ENCODE measurements at regions not wholly inside any gene's neighbourhood (a gene's known extent, or its start where the extent isn't known, plus 50 kb on each side); places are given as distances from the start of the nearest gene placed in this dataset.

DNA sequence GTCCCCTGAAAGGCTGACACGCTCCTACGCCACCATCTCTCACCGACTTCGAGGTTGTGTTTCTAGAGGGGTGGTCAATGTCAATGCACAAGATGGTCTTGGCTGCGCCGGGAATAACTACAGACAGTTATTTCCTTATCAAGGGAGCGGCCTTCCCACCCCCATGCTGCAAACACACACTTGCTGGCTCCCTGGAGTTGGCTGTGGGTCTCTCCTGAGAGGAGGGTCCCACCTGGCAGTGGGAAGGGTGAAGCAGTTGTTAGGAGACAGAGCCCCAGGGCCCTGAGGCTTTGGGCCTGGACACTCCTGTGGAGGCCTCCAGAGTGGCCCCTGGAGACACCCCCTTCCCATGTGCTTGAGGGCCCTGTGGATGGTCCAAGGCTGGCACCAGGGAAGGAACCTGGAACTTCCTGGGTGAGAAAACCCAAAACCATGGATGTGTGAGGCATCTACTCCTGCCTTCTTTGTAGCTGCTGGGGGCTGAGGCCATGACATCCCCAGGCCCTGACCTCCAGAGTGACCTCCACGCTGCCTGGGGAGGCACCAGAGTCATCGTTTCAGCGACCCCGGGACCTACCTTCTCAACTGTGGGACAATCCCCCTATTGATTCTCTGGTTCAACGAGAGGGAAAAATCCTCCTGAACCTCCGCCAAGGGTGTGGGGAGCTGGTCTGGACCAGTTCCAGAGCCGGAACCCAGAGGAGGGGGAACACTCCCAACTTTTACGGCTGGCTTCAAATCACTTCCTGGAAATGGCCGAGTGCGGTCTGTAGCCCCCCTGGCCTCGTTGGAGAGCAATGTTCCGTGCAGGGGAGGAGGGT lies 101.1 kb upstream of the COL5A1 start:
- Mint-ChIP-seq H3K4me3 (no peak overlapping the region), H3K27ac (no peak overlapping the region), H3K27me3 (peaks cover 2 to 4% of the 10 kb centered on the region in 2 donors), H3K4me1 (no peaks in the 10 kb centered on the region), H3K9me3 (peaks cover 0 to 4% (median 0%) of the 10 kb centered on the region in 8 donors), H3K36me3 (no peaks in the 10 kb centered on the region)
- Histone ChIP-seq H3K4me1 (ENCODE audit: insufficient read depth, low read length) (no peaks in the 10 kb centered on the region), H3K27me3 (ENCODE audit: insufficient read depth, low read length) (no peaks in the 10 kb centered on the region), H3K27ac (ENCODE audit: low read depth, low read length) (no peak overlapping the region), H3K4me3 (ENCODE audit: low read length in 2 of 2) (no peak overlapping the region), H3K9me3 (ENCODE audit: control insufficient read depth in 1 of 2, low read length in 2 of 2) (no peaks in the 10 kb centered on the region), H3K36me3 (ENCODE audit: insufficient read depth, low read length) (no peaks in the 10 kb centered on the region)
- ChIA-PET CTCF (ENCODE audit: partially characterized antibody) (no interaction called here), POLR2A (ENCODE audit: partially characterized antibody) (no interaction called here)
- DNase-seq, result no peak
- intact Hi-C loops (cut with micrococcal nuclease), result no loop called here

DNA sequence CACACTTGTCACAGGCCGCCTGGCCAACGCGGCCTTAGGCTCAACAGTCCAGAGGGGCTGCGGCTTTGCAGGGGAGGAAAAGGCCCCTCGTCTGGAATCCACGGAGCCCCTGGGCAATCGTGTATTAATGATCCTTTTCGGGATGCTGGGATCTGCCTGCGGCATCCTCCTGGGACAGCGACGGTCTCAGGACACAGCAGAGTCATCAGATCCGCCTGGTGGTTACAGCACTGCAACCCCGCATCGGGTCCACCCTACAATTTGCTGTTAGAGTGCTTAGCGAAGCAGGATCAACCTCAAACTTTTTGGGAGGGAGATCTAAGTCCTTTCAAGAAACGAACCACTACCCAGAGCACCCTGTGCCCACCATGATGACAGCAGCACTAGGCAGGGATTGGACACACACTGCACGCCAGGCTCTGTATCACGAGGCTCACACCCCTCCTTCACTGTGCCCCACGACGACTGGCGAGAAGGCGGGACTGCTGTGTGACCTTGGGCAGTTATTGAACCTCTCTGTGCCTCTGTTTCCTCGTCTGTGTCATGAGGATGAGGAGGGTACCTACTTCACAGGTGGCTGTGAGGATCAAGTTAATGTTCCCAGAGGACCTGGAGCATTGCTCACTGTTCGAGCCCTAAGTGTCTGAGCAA lies 100.4 kb upstream of the COL5A1 start:
- Histone ChIP-seq H3K4me3 (ENCODE audit: low read length in 2 of 2) (no peak overlapping the region), H3K36me3 (ENCODE audit: insufficient read depth, low read length) (no peaks in the 10 kb centered on the region), H3K9me3 (ENCODE audit: control insufficient read depth in 1 of 2, low read length in 2 of 2) (no peaks in the 10 kb centered on the region), H3K4me1 (ENCODE audit: insufficient read depth, low read length) (no peaks in the 10 kb centered on the region), H3K27me3 (ENCODE audit: insufficient read depth, low read length) (no peaks in the 10 kb centered on the region), H3K27ac (ENCODE audit: low read depth, low read length) (no peak overlapping the region)
- Mint-ChIP-seq H3K27me3 (peaks cover 2 to 4% of the 10 kb centered on the region in 2 donors), H3K4me3 (no peak overlapping the region), H3K27ac (no peak overlapping the region), H3K9me3 (peaks cover 0 to 4% (median 0%) of the 10 kb centered on the region in 8 donors), H3K36me3 (no peaks in the 10 kb centered on the region), H3K4me1 (no peaks in the 10 kb centered on the region)
- ChIA-PET POLR2A (ENCODE audit: partially characterized antibody) (no interaction called here), CTCF (ENCODE audit: partially characterized antibody) (no interaction called here)
- intact Hi-C loops (cut with micrococcal nuclease), result no loop called here
- no peak for DNase-seq

DNA sequence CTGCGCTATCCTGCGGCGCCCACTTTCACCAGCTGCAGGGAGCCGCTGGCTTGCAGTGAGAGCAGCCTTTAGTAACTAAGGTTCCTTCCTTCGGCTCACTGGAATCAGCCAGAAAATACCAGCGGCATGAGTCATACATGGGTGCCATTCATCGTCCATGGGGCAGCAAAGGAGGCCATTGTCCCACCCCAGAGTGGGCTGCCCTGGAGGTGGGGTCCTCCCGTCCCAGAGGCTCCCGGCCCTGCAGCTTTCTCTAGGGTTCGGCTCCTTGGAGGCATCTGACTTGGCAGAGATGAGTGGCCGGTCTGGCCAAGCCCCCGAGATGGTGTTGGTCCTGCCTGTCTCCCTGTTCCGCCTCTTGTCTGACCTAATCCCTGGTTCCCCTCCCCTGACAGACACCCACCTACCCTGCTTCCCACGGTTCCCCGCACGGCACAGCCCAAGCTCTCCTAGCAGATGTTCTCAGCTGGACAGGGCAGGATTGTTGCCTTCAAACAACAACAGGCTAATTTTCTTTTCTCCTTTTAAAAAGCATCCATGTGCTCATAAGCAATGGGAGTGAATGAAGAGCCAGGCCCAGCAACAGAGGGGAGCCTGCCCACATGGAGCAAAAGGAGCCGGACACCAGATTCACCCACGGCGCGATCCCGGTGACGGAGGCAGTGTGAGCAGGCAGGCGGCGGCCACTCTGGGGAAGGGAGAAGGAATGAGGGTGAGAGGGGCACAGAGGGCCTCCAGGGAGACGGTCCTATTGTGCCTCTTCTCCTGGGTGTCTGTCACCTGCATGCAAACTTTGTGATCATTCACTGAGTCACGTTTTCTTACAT lies 97.0 kb upstream of the COL5A1 start:
- Mint-ChIP-seq H3K36me3 (no peaks in the 10 kb centered on the region), H3K27me3 (peaks cover 4 to 9% of the 10 kb centered on the region in 2 donors), H3K4me3 (no peak overlapping the region), H3K27ac (no peak overlapping the region), H3K9me3 (peaks cover 0 to 4% (median 0%) of the 10 kb centered on the region in 8 donors), H3K4me1 (no peaks in the 10 kb centered on the region)
- POLR2A ChIA-PET (ENCODE audit: partially characterized antibody), result no interaction called here
- H3K9me3 ChIP-seq (ENCODE audit: control insufficient read depth in 1 of 2, low read length in 2 of 2), result no peaks in the 10 kb centered on the region
- H3K36me3 ChIP-seq (ENCODE audit: insufficient read depth, low read length), result no peaks in the 10 kb centered on the region
- no peaks in the 10 kb centered on the region for H3K4me1 ChIP-seq (ENCODE audit: insufficient read depth, low read length)
- no peaks in the 10 kb centered on the region for H3K27me3 ChIP-seq (ENCODE audit: insufficient read depth, low read length)
- no peak for DNase-seq
- CTCF ChIA-PET (ENCODE audit: partially characterized antibody), result no interaction called here
- intact Hi-C loops (cut with micrococcal nuclease), result no loop called here
- H3K4me3 ChIP-seq (ENCODE audit: low read length in 2 of 2), result no peak overlapping the region
- H3K27ac ChIP-seq (ENCODE audit: low read depth, low read length), result no peak overlapping the region

DNA sequence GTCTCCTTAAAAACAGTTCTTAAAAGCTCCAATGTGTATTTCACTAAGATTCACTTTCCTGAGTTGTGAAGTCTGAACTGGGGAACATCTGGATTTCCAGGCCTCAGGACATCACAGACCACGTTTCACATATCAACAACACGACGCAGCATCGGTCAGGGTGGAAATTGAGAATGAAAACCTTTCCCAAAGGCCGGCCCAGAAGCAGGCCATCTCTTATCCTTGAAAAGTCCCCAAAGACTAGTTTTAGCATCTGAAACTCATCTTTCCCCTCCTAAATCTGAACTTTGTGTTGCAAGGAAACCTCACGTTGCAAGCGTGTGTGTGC lies 96.4 kb upstream of the COL5A1 start:
- H3K4me1 Mint-ChIP-seq, result no peaks in the 10 kb centered on the region
- peaks cover 4 to 9% of the 10 kb centered on the region in 2 donors for H3K27me3 Mint-ChIP-seq
- DNase-seq, result no peak
- H3K4me3 Mint-ChIP-seq, result no peak overlapping the region
- no peaks in the 10 kb centered on the region for H3K9me3 ChIP-seq (ENCODE audit: control insufficient read depth in 1 of 2, low read length in 2 of 2)
- H3K27ac ChIP-seq (ENCODE audit: low read depth, low read length), result no peak overlapping the region
- no peak overlapping the region for H3K4me3 ChIP-seq (ENCODE audit: low read length in 2 of 2)
- no peaks in the 10 kb centered on the region for H3K36me3 ChIP-seq (ENCODE audit: insufficient read depth, low read length)
- no peak overlapping the region for H3K27ac Mint-ChIP-seq
- ChIA-PET CTCF (ENCODE audit: partially characterized antibody) (no interaction called here), POLR2A (ENCODE audit: partially characterized antibody) (no interaction called here)
- H3K4me1 ChIP-seq (ENCODE audit: insufficient read depth, low read length), result no peaks in the 10 kb centered on the region
- intact Hi-C loops (cut with micrococcal nuclease), result no loop called here
- H3K9me3 Mint-ChIP-seq, result peaks cover 0 to 4% (median 0%) of the 10 kb centered on the region in 8 donors
- no peaks in the 10 kb centered on the region for H3K27me3 ChIP-seq (ENCODE audit: insufficient read depth, low read length)
- no peaks in the 10 kb centered on the region for H3K36me3 Mint-ChIP-seq

DNA sequence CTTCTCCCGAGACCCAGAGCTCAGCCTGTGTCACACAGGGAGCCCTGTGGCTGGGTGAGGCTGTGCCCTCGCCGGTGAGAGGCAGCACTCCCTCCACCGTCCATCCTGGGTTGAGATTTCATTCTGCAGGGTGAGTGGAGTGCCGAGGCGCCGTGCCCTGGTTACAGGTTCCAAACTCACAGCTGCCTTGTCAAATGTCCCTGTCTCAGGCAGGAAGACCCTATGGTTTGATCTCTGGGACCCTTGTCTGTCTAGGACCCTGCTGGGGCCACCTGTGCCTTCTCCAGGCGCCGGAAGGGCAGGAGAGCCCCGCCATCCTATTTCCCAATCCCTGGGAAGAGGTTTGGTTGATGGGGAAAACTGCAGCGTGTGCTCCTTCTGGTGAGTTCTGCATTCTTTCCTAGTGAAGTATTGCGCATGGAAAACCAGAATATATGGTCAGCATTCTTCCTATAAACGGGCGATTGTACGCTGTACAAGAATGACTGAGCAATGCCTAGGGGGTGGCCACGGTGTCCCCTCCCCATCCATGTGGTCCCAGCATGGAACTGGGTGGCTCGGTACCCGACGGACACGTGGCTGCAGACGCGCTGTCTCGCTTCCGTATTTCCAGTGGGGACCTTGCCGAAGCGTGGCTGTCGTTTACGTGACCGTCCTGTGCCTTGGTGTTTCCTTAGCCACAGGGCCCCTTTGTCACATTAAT lies 95.9 kb upstream of the COL5A1 start:
- H3K4me1 Mint-ChIP-seq, result no peaks in the 10 kb centered on the region
- no peaks in the 10 kb centered on the region for H3K9me3 ChIP-seq (ENCODE audit: control insufficient read depth in 1 of 2, low read length in 2 of 2)
- ChIA-PET CTCF (ENCODE audit: partially characterized antibody) (no interaction called here), POLR2A (ENCODE audit: partially characterized antibody) (no interaction called here)
- H3K36me3 ChIP-seq (ENCODE audit: insufficient read depth, low read length), result no peaks in the 10 kb centered on the region
- no peaks in the 10 kb centered on the region for H3K36me3 Mint-ChIP-seq
- H3K27ac Mint-ChIP-seq, result no peak overlapping the region
- no peak overlapping the region for H3K4me3 Mint-ChIP-seq
- intact Hi-C loops (cut with micrococcal nuclease), result no loop called here
- H3K27me3 Mint-ChIP-seq, result peaks cover 8 to 12% of the 10 kb centered on the region in 2 donors
- no peaks in the 10 kb centered on the region for H3K27me3 ChIP-seq (ENCODE audit: insufficient read depth, low read length)
- no peak overlapping the region for H3K27ac ChIP-seq (ENCODE audit: low read depth, low read length)
- no peak overlapping the region for H3K4me3 ChIP-seq (ENCODE audit: low read length in 2 of 2)
- no peak for DNase-seq
- no peaks in the 10 kb centered on the region for H3K4me1 ChIP-seq (ENCODE audit: insufficient read depth, low read length)
- peaks cover 0 to 9% (median under 1%) of the 10 kb centered on the region in 8 donors for H3K9me3 Mint-ChIP-seq

DNA sequence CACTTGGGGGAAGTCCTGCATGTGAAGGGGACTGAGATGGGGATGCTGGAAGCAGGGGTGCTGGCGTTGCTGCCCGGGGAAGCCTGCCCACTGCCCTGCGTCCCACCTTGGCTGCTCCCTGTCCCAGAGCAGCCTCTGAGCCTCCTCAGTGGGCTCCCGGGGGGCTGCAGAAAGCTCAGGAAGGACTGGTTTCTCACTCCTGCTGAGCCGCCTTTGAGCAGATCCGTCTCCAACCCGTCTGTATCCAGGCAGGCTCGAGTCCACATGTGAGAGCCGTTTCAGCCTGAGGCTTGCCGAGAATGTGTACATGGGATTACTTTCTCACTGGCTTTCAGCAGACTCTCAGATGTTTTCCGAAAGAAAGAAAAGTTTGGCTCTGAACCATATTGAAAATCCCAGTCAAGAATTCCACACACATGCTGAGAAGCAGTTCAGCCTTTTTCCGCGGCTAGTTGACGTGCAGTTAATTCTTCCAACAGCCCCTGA lies 95.3 kb upstream of the COL5A1 start:
- POLR2A ChIA-PET (ENCODE audit: partially characterized antibody), result no interaction called here
- intact Hi-C loops (cut with micrococcal nuclease), result no loop called here
- H3K4me1 ChIP-seq (ENCODE audit: insufficient read depth, low read length), result no peaks in the 10 kb centered on the region
- Mint-ChIP-seq H3K4me1 (no peaks in the 10 kb centered on the region), H3K4me3 (no peak overlapping the region), H3K9me3 (peaks cover 0 to 9% (median under 1%) of the 10 kb centered on the region in 8 donors), H3K27me3 (peaks cover 9 to 12% of the 10 kb centered on the region in 2 donors), H3K36me3 (no peaks in the 10 kb centered on the region), H3K27ac (no peak overlapping the region)
- H3K9me3 ChIP-seq (ENCODE audit: control insufficient read depth in 1 of 2, low read length in 2 of 2), result no peaks in the 10 kb centered on the region
- no peaks in the 10 kb centered on the region for H3K27me3 ChIP-seq (ENCODE audit: insufficient read depth, low read length)
- DNase-seq, result no peak
- H3K36me3 ChIP-seq (ENCODE audit: insufficient read depth, low read length), result no peaks in the 10 kb centered on the region
- CTCF ChIA-PET (ENCODE audit: partially characterized antibody), result no interaction called here
- no peak overlapping the region for H3K4me3 ChIP-seq (ENCODE audit: low read length in 2 of 2)
- H3K27ac ChIP-seq (ENCODE audit: low read depth, low read length), result no peak overlapping the region

DNA sequence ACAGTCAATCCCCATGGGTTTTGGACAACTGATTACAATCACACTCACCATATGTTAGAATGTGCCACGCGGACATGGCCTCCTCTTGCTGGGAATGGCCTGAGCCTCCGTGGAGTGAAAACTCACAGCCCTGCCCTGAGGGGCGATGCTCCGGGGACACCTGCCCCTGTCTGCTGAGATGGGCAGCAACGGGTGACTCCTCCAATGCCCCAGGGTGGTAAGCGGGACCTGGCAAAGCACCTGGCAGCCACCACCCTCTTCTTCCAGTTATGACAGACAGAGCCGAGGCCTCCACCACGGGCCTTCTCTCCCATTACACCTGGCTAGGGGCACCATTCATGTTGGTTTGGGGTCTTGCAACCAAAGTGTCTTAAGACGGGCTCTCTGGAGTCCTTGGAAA lies 94.9 kb upstream of the COL5A1 start:
- Histone ChIP-seq H3K9me3 (ENCODE audit: control insufficient read depth in 1 of 2, low read length in 2 of 2) (no peaks in the 10 kb centered on the region), H3K4me1 (ENCODE audit: insufficient read depth, low read length) (no peaks in the 10 kb centered on the region), H3K36me3 (ENCODE audit: insufficient read depth, low read length) (no peaks in the 10 kb centered on the region), H3K27me3 (ENCODE audit: insufficient read depth, low read length) (no peaks in the 10 kb centered on the region), H3K4me3 (ENCODE audit: low read length in 2 of 2) (no peak overlapping the region), H3K27ac (ENCODE audit: low read depth, low read length) (no peak overlapping the region)
- Mint-ChIP-seq H3K27ac (no peak overlapping the region), H3K4me3 (no peak overlapping the region), H3K9me3 (peaks cover 0 to 6% (median under 1%) of the 10 kb centered on the region in 8 donors), H3K4me1 (no peaks in the 10 kb centered on the region), H3K36me3 (no peaks in the 10 kb centered on the region), H3K27me3 (peaks cover 11 to 13% of the 10 kb centered on the region in 2 donors)
- ChIA-PET CTCF (ENCODE audit: partially characterized antibody) (no interaction called here), POLR2A (ENCODE audit: partially characterized antibody) (no interaction called here)
- DNase-seq, result no peak
- intact Hi-C loops (cut with micrococcal nuclease), result no loop called here
